ENCODE measurements at regions not wholly inside any gene's neighbourhood (a gene's known extent, or its start where the extent isn't known, plus 50 kb on each side); places are given as distances from the start of the nearest gene placed in this dataset.

DNA sequence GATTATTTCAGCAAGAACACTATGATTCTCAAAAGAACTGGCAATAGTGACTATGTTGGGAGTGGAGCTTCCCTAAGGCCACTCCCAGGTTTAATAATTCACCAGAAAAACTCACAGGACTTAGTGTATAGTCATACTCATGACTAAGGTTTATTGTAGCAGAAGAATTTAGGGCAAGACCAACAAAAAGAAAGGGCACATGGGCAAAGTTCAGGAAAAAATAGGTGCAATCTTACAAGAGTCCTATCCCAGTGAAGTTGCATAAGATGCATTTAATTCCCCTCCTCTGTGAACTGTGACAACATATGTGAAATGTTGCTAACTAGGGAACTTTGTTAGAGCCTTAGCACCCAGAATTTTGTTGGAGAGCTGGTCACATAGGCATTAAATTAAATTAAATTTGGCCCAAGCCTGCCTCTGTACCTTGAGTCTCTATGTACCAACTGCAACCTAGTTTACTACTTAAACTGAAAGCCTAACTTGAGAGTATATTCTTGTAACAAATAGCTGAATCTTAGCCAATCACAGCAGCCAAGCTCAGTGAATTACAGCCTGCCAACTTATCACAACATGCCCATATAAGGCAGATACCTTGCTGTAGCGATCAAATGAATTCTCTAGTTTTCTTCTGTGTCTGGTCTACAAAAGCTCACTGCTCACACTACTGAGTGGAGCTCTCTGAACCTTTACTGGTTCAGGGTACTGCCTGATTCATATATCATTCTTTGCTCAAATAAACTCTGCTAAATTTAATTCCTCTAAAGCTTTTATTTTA is 386.2 kb upstream of the ARHGEF26 start:
- Histone ChIP-seq H3K36me3 (no peaks in the 10 kb centered on the region), H3K27ac (no peak overlapping the region), H3K4me1 (no peaks in the 10 kb centered on the region), H3K4me3 (no peak overlapping the region), H3K27me3 (no peaks in the 10 kb centered on the region), H3K9me3 (peaks cover 3% of the 10 kb centered on the region)
- TF ChIP-seq, protein P1, sequence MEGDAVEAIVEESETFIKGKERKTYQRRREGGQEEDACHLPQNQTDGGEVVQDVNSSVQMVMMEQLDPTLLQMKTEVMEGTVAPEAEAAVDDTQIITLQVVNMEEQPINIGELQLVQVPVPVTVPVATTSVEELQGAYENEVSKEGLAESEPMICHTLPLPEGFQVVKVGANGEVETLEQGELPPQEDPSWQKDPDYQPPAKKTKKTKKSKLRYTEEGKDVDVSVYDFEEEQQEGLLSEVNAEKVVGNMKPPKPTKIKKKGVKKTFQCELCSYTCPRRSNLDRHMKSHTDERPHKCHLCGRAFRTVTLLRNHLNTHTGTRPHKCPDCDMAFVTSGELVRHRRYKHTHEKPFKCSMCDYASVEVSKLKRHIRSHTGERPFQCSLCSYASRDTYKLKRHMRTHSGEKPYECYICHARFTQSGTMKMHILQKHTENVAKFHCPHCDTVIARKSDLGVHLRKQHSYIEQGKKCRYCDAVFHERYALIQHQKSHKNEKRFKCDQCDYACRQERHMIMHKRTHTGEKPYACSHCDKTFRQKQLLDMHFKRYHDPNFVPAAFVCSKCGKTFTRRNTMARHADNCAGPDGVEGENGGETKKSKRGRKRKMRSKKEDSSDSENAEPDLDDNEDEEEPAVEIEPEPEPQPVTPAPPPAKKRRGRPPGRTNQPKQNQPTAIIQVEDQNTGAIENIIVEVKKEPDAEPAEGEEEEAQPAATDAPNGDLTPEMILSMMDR (IDR thresholded peaks at IDR 0.05): no peak
- TF ChIP-seq EP300 (IDR thresholded peaks at IDR 0.05): no peak
- no peak for TF ChIP-seq POLR2A (IDR thresholded peaks at IDR 0.05)
- TF ChIP-seq POLR2AphosphoS5 (IDR thresholded peaks at IDR 0.05): no peak
- DNase-seq (ENCODE audit: low spot score in 2 of 2): no peak
- WGBS: 76% methylated on average over 1 of the region's 1 CpG

DNA sequence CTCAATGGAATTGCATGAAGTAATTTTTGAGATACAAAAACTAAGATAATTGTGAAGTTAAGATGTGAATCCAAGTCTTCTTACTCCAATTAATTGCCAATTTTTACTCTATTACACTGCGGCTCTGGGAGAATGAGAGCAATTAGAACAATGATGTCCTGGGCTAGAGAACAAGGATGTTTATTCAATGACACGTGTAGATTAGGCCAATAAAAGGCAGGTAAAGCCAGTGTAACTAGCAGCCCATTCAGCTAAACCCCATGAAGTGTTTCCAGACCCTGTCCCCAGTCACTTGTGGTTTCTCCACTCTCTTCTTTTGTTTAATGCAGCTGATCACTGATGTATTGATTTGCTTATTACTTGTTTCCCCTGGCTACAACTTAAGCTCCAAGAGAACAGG is 381.1 kb upstream of the ARHGEF26 start:
- TF ChIP-seq, protein P1 (IDR thresholded peaks at IDR 0.05): no peak
- no peak for TF ChIP-seq EP300 (IDR thresholded peaks at IDR 0.05)
- no peak for TF ChIP-seq POLR2AphosphoS5 (IDR thresholded peaks at IDR 0.05)
- no peak for TF ChIP-seq POLR2A (IDR thresholded peaks at IDR 0.05)
- 62% methylated on average over 2 of the region's 2 CpGs for WGBS
- Histone ChIP-seq H3K4me1 (no peaks in the 10 kb centered on the region), H3K9me3 (no peaks in the 10 kb centered on the region), H3K27me3 (no peaks in the 10 kb centered on the region), H3K36me3 (no peaks in the 10 kb centered on the region), H3K4me3 (no peak overlapping the region), H3K27ac (no peak overlapping the region)
- no peak for DNase-seq (ENCODE audit: low spot score in 2 of 2)

DNA sequence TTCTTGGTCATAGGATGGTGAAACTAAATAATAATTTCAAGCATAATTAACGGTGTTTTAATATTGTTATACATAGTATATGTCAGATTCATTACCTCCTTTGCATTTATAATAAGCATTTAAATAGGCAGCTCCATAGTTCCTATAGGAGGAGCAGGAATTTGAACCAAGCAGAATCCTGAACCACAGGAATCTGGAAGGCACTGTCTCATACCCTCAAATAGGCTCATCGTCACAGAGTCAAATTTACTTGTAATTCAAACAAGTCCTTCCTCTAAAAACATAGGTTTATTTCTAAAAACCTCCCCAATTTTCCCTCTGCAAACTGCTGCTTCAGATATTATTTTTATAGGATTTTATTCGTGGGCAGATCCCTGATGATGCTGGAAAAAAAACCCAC is 376.3 kb upstream of the ARHGEF26 start:
- DNase-seq (ENCODE audit: low spot score in 2 of 2): no peak
- H3K27me3 ChIP-seq: no peaks in the 10 kb centered on the region
- TF ChIP-seq, protein P1 (IDR thresholded peaks at IDR 0.05): no peak
- TF ChIP-seq POLR2AphosphoS5 (IDR thresholded peaks at IDR 0.05) (no peak), POLR2A (IDR thresholded peaks at IDR 0.05) (no peak), EP300 (IDR thresholded peaks at IDR 0.05) (no peak)
- 68% methylated on average over 3 of the region's 3 CpGs for WGBS
- H3K36me3 ChIP-seq: no peaks in the 10 kb centered on the region
- H3K27ac ChIP-seq: no peak overlapping the region
- no peaks in the 10 kb centered on the region for H3K9me3 ChIP-seq
- no peak overlapping the region for H3K4me3 ChIP-seq
- H3K4me1 ChIP-seq: no peaks in the 10 kb centered on the region

DNA sequence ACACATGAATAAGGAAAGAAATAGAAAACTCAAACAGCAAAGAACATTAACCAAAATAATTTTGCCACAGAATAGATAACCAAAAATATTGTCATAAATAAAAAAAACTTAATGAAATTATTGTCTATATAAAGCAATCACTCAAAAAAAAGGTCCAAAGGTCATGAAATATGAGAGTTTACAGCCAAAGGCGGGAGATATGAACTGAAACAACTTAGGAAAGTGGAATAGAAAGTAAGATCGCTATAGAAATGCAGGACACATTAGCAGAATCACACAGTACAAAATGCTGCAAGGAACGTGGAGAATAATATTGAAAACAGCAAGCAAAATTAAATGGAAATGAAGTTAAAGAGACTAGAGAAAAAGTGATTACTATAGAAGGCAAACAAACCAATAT is 375.0 kb upstream of the ARHGEF26 start:
- H3K9me3 ChIP-seq: no peaks in the 10 kb centered on the region
- TF ChIP-seq, protein P1 (IDR thresholded peaks at IDR 0.05): no peak
- no peak for TF ChIP-seq POLR2AphosphoS5 (IDR thresholded peaks at IDR 0.05)
- TF ChIP-seq EP300 (IDR thresholded peaks at IDR 0.05): no peak
- no peak for TF ChIP-seq POLR2A (IDR thresholded peaks at IDR 0.05)
- DNase-seq (ENCODE audit: low spot score in 2 of 2): no peak
- no peak overlapping the region for H3K27ac ChIP-seq
- 90% methylated on average over 3 of the region's 3 CpGs for WGBS
- H3K27me3 ChIP-seq: no peaks in the 10 kb centered on the region
- H3K4me3 ChIP-seq: no peak overlapping the region
- no peaks in the 10 kb centered on the region for H3K4me1 ChIP-seq
- no peaks in the 10 kb centered on the region for H3K36me3 ChIP-seq

DNA sequence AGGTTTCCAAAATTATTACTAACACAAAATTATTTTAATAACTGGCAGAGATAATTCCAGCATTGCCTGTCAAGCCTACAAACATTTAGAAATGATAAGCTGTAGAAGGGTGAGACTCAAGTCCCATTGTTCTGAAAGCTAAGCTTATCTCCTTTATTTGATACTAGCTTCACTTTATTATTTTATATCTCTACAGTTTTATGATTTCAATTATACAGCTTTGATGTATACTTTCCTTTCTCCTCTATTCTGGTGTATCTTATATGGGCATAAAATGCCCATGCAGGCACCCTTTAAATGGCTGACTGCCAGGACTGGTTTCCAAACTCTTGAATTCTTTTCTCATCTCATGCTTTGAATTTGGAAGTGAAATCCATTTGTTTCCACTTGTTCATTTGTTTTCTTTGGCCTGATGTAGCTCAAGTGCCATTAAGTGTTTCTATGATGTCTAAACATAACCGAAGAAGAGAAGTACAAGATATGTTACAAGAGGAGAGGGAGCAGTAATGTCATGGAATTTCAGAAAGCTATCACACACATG is 372.1 kb upstream of the ARHGEF26 start:
- Histone ChIP-seq H3K4me1 (no peaks in the 10 kb centered on the region), H3K27ac (no peak overlapping the region), H3K9me3 (no peaks in the 10 kb centered on the region), H3K36me3 (no peaks in the 10 kb centered on the region), H3K27me3 (no peaks in the 10 kb centered on the region), H3K4me3 (no peak overlapping the region)
- DNase-seq (ENCODE audit: low spot score in 2 of 2): no peak
- TF ChIP-seq, protein P1 (IDR thresholded peaks at IDR 0.05): no peak
- TF ChIP-seq POLR2AphosphoS5 (IDR thresholded peaks at IDR 0.05) (no peak), POLR2A (IDR thresholded peaks at IDR 0.05) (no peak), EP300 (IDR thresholded peaks at IDR 0.05) (no peak)
- 29% methylated on average over 1 of the region's 1 CpG for WGBS

Data from suprapubic skin (tissue), 4 donors.